NB4 (cell line): ENCODE measurements at regions not wholly inside any gene's neighbourhood (a gene's known extent, or its start where the extent isn't known, plus 50 kb on each side); places are given as distances from the start of the nearest gene placed in this dataset.

Source experiments
- MYC ChIP-seq: IDR thresholded peaks from 2 replicates; pipeline ENCODE4 v1.6.1; 2011; ENCODE audit warnings: low read depth, low read length
- POLR2A ChIP-seq: IDR thresholded peaks from 2 replicates; pipeline ENCODE4 v1.6.1; 2011; ENCODE audit warnings: mild to moderate bottlenecking; ENCODE audit not compliant: insufficient read length; ENCODE audit errors: extremely low read depth
- TF ChIP-seq, protein P1 (sequence below): IDR thresholded peaks from one replicate; pipeline ENCODE4 v1.5.1; 2012; ENCODE audit warnings: low read depth, low read length
- TF ChIP-seq, protein P2 (sequence below): IDR thresholded peaks from 2 replicates; pipeline ENCODE4 v1.6.1; 2011; ENCODE audit warnings: low read depth, low read length

DNA sequence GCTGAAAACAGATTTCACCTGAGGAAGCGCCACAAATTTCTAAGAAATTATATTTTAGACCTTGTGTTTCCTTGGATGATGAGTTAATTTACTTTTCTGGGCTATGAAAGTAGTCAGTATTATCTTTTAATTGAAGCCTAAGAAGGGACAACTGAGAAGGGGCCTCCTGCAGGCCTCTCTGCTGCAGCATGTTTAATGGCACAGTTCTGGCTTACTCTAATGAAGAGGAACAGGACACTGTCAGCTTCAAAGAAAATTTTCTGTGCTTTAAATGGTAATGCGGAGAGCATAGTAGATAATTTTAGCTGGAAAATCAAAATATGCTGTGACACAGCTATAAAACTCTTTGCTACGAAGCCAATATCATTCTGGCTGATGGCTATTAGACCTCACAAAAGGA, 167.4 kb downstream of the HDGFL1 start:
- TF ChIP-seq, protein P1, sequence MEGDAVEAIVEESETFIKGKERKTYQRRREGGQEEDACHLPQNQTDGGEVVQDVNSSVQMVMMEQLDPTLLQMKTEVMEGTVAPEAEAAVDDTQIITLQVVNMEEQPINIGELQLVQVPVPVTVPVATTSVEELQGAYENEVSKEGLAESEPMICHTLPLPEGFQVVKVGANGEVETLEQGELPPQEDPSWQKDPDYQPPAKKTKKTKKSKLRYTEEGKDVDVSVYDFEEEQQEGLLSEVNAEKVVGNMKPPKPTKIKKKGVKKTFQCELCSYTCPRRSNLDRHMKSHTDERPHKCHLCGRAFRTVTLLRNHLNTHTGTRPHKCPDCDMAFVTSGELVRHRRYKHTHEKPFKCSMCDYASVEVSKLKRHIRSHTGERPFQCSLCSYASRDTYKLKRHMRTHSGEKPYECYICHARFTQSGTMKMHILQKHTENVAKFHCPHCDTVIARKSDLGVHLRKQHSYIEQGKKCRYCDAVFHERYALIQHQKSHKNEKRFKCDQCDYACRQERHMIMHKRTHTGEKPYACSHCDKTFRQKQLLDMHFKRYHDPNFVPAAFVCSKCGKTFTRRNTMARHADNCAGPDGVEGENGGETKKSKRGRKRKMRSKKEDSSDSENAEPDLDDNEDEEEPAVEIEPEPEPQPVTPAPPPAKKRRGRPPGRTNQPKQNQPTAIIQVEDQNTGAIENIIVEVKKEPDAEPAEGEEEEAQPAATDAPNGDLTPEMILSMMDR, result no peak
- no peak for TF ChIP-seq POLR2A
- TF ChIP-seq, protein P2, sequence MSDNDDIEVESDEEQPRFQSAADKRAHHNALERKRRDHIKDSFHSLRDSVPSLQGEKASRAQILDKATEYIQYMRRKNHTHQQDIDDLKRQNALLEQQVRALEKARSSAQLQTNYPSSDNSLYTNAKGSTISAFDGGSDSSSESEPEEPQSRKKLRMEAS, result no peak
- TF ChIP-seq MYC, result no peak
